Panc1 (cell line): ENCODE measurements at regions not wholly inside any gene's neighbourhood (a gene's known extent, or its start where the extent isn't known, plus 50 kb on each side); places are given as distances from the start of the nearest gene placed in this dataset.

Experiments
- ATAC-seq: fragments of 200-7000 bp; cut with Tn5 transposase; 2 replicates; pipeline ENCODE4 v1.9.1; 2020; ENCODE audit warnings: mild to moderate bottlenecking, moderate library complexity
- BruUV-seq: library from RNA; stranded (reverse); fragments of 400-500 nt; replicated peaks from 2 replicates; lab custom pipeline; 2021; lab: Mats Ljungman, UMichigan
- CTCF ChIA-PET: fragments of 300-600 bp; sonication (Branson Sonifier 250); formaldehyde crosslinking; loops from one replicate; lab custom pipeline; 2022; ENCODE audit warnings: antibody characterized with exemption; lab: Charles Lee
- POLR2A ChIA-PET: fragments of 300-600 bp; sonication (Branson Sonifier 250); formaldehyde crosslinking; loops from one replicate; lab custom pipeline; 2022; ENCODE audit warnings: antibody characterized with exemption; lab: Charles Lee
- DNase-seq: peaks from one replicate; pipeline ENCODE4 v3.0.0-alpha.2; 2010; ENCODE audit warnings: low read depth, low spot score
- H3K27ac ChIP-seq: 2 replicates; pipeline ENCODE4 v1.5.1; 2011; ENCODE audit warnings: mild to moderate bottlenecking, low read length, inconsistent platforms
- H3K27me3 ChIP-seq: fragments of 200-500 bp; sonication (Bioruptor generic); 2 replicates; pipeline ENCODE4 v1.6.0; 2014; ENCODE audit warnings: low read length, inconsistent platforms; ENCODE audit not compliant: control insufficient read depth, insufficient read depth
- H3K36me3 ChIP-seq: fragments of 200-500 bp; sonication (Bioruptor generic); 2 replicates; pipeline ENCODE4 v1.5.1; 2014; ENCODE audit warnings: inconsistent platforms, mild to moderate bottlenecking, low read length, moderate library complexity; ENCODE audit not compliant: control insufficient read depth, insufficient read depth
- H3K4me1 ChIP-seq: 2 replicates; pipeline ENCODE4 v1.5.1; 2011; ENCODE audit warnings: inconsistent platforms, mild to moderate bottlenecking, low read length, moderate library complexity; ENCODE audit not compliant: control insufficient read depth, insufficient read depth
- H3K4me3 ChIP-seq, 2 experiments: 2 replicates each; pipeline ENCODE4 v1.5.1; 2011 to 2012; ENCODE audit warnings: low read depth in 2 of 2, low read length in 2 of 2, mild to moderate bottlenecking in 2 of 2, inconsistent platforms in 1 of 2, moderate library complexity in 1 of 2
- H3K9me3 ChIP-seq: fragments of 200-500 bp; sonication (Bioruptor generic); 2 replicates; pipeline ENCODE4 v1.5.1; 2014; ENCODE audit warnings: low read depth, mild to moderate bottlenecking, inconsistent platforms, low read length, moderate library complexity; ENCODE audit not compliant: control insufficient read depth, insufficient read depth
- CTCF ChIP-seq: fragments of 450-650 bp; IDR thresholded peaks from 2 replicates; pipeline ENCODE4 v1.5.1; 2017; ENCODE audit warnings: mild to moderate bottlenecking
- POLR2AphosphoS5 ChIP-seq: IDR thresholded peaks from 2 replicates; pipeline ENCODE4 v1.6.1; 2012; ENCODE audit warnings: mild to moderate bottlenecking, low read depth, low read length, moderate library complexity
- REST ChIP-seq, 2 experiments: IDR thresholded peaks; 2 replicates each; pipeline ENCODE4 v1.6.1; 2011 to 2012; ENCODE audit warnings: low read depth in 2 of 2, control low read depth in 1 of 2, low read length in 1 of 2, mild to moderate bottlenecking in 1 of 2, moderate library complexity in 1 of 2; ENCODE audit not compliant: insufficient read depth in 1 of 2
- SIN3A ChIP-seq: IDR thresholded peaks from 2 replicates; pipeline ENCODE4 v1.6.1; 2012; ENCODE audit warnings: low read depth, mild to moderate bottlenecking, low read length, moderate library complexity, borderline replicate concordance; ENCODE audit not compliant: insufficient read depth
- TCF7L2 ChIP-seq: IDR thresholded peaks from 2 replicates; pipeline ENCODE4 v1.6.1; 2011; ENCODE audit warnings: mild to moderate bottlenecking, low read depth, low read length, inconsistent platforms
- in situ Hi-C: cut with HindIII; loops from 2 replicates; pipeline ENCODE4 v1.10.0; 2016; ENCODE audit warnings: low sequenced_read_pairs, low pct_unique_long_range_greater_than_20kb
- intact Hi-C: fragments of 100-400 bp; cut with micrococcal nuclease; formaldehyde crosslinking; loops from one replicate; pipeline ENCODE4 v1.10.0; 2022; ENCODE audit not compliant: unreplicated experiment

DNA sequence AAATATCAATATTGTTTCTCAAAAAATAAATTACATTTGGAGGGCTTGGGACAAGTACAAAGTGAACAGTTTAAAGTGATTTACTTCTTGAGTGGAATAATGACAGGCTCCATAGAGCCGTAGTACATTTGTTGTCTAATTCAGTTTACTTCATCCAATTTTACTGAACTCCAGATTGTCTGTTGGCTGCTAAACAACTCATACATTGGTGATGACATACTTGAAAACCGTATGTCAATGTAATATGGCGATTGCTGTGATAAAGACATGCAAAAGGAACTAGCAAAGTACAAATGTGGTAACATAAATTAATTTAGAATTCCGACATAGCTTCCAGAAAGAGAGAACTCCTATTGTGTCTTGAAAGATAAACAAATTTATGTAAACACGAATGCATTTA lies 1197.5 kb upstream of the CDH18 start:
- H3K27ac ChIP-seq = no peak overlapping the region

DNA sequence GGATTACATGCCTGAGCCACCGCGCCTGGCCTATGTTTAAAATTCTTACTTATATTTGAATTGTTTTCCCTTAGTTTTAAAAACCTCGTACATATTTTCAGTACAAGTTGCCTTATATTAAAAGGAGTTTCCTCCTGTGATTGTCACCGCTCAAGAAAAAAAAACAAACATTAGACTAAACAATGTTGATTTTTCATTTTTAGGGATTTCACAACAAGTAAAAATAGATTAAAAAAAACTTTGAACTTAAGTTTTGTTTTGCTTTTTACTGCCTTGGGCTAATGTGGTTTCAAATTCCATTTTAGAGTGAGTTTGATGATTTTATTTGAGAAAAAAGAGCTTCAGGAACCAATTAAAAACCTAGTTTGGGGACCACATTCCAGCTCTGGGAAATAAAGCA lies 1196.6 kb upstream of the CDH18 start:
- intact Hi-C loops = no loop called here
- ChIA-PET POLR2A (no interaction called here), CTCF (no interaction called here)
- DNase-seq = no peak
- BruUV-seq = no TSS peak
- no peaks in the 10 kb centered on the region for H3K4me1 ChIP-seq
- H3K27me3 ChIP-seq = no peaks in the 10 kb centered on the region
- H3K9me3 ChIP-seq = peaks cover 10% of the 10 kb centered on the region; the same call in 1 of the 2 replicates
- no peaks in the 10 kb centered on the region for H3K36me3 ChIP-seq
- TF ChIP-seq REST (IDR thresholded peaks at IDR 0.05; ENCODE audit: insufficient read depth in 1 of 2, low read depth in 2 of 2, low read length in 1 of 2) (no peak), POLR2AphosphoS5 (no peak), SIN3A (no peak), TCF7L2 (no peak), CTCF (no peak)
- H3K27ac ChIP-seq = no peak overlapping the region
- ATAC-seq = no peak
- in situ Hi-C loops = no loop called here
- no peak overlapping the region for H3K4me3 ChIP-seq

More for the DNA sequence above, 1197.5 kb upstream of the CDH18 start:
- Histone ChIP-seq H3K4me3 (no peak overlapping the region), H3K4me1 (no peaks in the 10 kb centered on the region), H3K36me3 (no peaks in the 10 kb centered on the region), H3K27me3 (no peaks in the 10 kb centered on the region), H3K9me3 (peaks cover 10% of the 10 kb centered on the region; the same call in 1 of the 2 replicates)
- ChIA-PET CTCF (no interaction called here), POLR2A (no interaction called here)
- in situ Hi-C loops = no loop called here
- TF ChIP-seq CTCF (no peak), REST (IDR thresholded peaks at IDR 0.05; ENCODE audit: insufficient read depth in 1 of 2, low read depth in 2 of 2, low read length in 1 of 2) (no peak), POLR2AphosphoS5 (no peak), SIN3A (no peak), TCF7L2 (no peak)
- ATAC-seq (no peak), DNase-seq (no peak)
- no TSS peak for BruUV-seq
- intact Hi-C loops = no loop called here
